ENCODE measurements at regions not wholly inside any gene's neighbourhood (a gene's known extent, or its start where the extent isn't known, plus 50 kb on each side); places are given as distances from the start of the nearest gene placed in this dataset.

- Histone ChIP-seq H3K27ac (no peak overlapping the region), H3K9me3 (no peaks in the 10 kb centered on the region), H3K36me3 (no peaks in the 10 kb centered on the region), H3K4me1 (peaks cover 7 to 11% of the 10 kb centered on the region in 2 donors), H3K27me3 (no peaks in the 10 kb centered on the region), H3K4me3 (no peak overlapping the region)
- no peak for DNase-seq (ENCODE audit: low spot score in 2 of 2)
- intact Hi-C loops (cut with DNase I): no loop called here
- no peak for TF ChIP-seq CTCF (IDR thresholded peaks at IDR 0.05)
Measured at GRCh38 chr5:33046091-33046490, 335.0 kb downstream of the NPR3 start.

GRCh38 chr5:33048315-33048714, 337.2 kb downstream of the NPR3 start:
- no peaks in the 10 kb centered on the region for H3K36me3 ChIP-seq
- no peaks in the 10 kb centered on the region for H3K27me3 ChIP-seq
- H3K4me3 ChIP-seq: no peak overlapping the region
- intact Hi-C loops (cut with DNase I): no loop called here
- no peak for TF ChIP-seq CTCF (IDR thresholded peaks at IDR 0.05)
- H3K27ac ChIP-seq: no peak overlapping the region
- H3K9me3 ChIP-seq: peaks cover 0 to 4% of the 10 kb centered on the region in 2 donors
- H3K4me1 ChIP-seq: peaks cover 7 to 11% of the 10 kb centered on the region in 2 donors
- no peak for DNase-seq (ENCODE audit: low spot score in 2 of 2)

GRCh38 chr5:33049298-33049697, 338.2 kb downstream of the NPR3 start:
- DNase-seq (ENCODE audit: low spot score in 2 of 2): no peak
- H3K36me3 ChIP-seq: no peaks in the 10 kb centered on the region
- peaks cover 0 to 14% of the 10 kb centered on the region in 2 donors for H3K9me3 ChIP-seq
- no peak overlapping the region for H3K4me3 ChIP-seq
- peak overlapping the region in 1 of 2 donors; percentile 74 for H3K27ac ChIP-seq
- no peaks in the 10 kb centered on the region for H3K27me3 ChIP-seq
- no peak for TF ChIP-seq CTCF (IDR thresholded peaks at IDR 0.05)
- peaks cover 7 to 11% of the 10 kb centered on the region in 2 donors for H3K4me1 ChIP-seq
- intact Hi-C loops (cut with DNase I): no loop called here

GRCh38 chr5:33049842-33050241, 338.7 kb downstream of the NPR3 start:
- Histone ChIP-seq H3K4me1 (peaks cover 7 to 11% of the 10 kb centered on the region in 2 donors), H3K4me3 (no peak overlapping the region), H3K9me3 (peaks cover 0 to 16% of the 10 kb centered on the region in 2 donors), H3K27me3 (no peaks in the 10 kb centered on the region), H3K27ac (peak overlapping the region in 1 of 2 donors; percentile 74), H3K36me3 (no peaks in the 10 kb centered on the region)
- intact Hi-C loops (cut with DNase I): no loop called here
- no peak for TF ChIP-seq CTCF (IDR thresholded peaks at IDR 0.05)
- DNase-seq (ENCODE audit: low spot score in 2 of 2): peak; percentile 66 to 80

GRCh38 chr5:33059081-33059480, 348.0 kb downstream of the NPR3 start:
- H3K36me3 ChIP-seq: no peaks in the 10 kb centered on the region
- DNase-seq (ENCODE audit: low spot score in 2 of 2): no peak
- H3K4me3 ChIP-seq: no peak overlapping the region
- H3K27me3 ChIP-seq: no peaks in the 10 kb centered on the region
- H3K4me1 ChIP-seq: no peaks in the 10 kb centered on the region
- peaks cover 0 to 4% of the 10 kb centered on the region in 2 donors for H3K9me3 ChIP-seq
- no peak for TF ChIP-seq CTCF (IDR thresholded peaks at IDR 0.05)
- intact Hi-C loops (cut with DNase I): no loop called here
- H3K27ac ChIP-seq: no peak overlapping the region

- no peaks in the 10 kb centered on the region for H3K4me1 ChIP-seq
Measured at GRCh38 chr5:33065131-33065530, 354.0 kb downstream of the NPR3 start.

More at GRCh38 chr5:33065131-33065530, 354.0 kb downstream of the NPR3 start:
- no peak for TF ChIP-seq CTCF (IDR thresholded peaks at IDR 0.05)
- Histone ChIP-seq H3K9me3 (no peaks in the 10 kb centered on the region), H3K27me3 (no peaks in the 10 kb centered on the region), H3K4me3 (no peak overlapping the region), H3K27ac (no peak overlapping the region), H3K36me3 (no peaks in the 10 kb centered on the region)
- DNase-seq (ENCODE audit: low spot score in 2 of 2): no peak
- intact Hi-C loops (cut with DNase I): no loop called here

Data from ascending aorta (tissue), 2 donors.